ENCODE measurements at regions not wholly inside any gene's neighbourhood (a gene's known extent, or its start where the extent isn't known, plus 50 kb on each side); places are given as distances from the start of the nearest gene placed in this dataset.

DNA sequence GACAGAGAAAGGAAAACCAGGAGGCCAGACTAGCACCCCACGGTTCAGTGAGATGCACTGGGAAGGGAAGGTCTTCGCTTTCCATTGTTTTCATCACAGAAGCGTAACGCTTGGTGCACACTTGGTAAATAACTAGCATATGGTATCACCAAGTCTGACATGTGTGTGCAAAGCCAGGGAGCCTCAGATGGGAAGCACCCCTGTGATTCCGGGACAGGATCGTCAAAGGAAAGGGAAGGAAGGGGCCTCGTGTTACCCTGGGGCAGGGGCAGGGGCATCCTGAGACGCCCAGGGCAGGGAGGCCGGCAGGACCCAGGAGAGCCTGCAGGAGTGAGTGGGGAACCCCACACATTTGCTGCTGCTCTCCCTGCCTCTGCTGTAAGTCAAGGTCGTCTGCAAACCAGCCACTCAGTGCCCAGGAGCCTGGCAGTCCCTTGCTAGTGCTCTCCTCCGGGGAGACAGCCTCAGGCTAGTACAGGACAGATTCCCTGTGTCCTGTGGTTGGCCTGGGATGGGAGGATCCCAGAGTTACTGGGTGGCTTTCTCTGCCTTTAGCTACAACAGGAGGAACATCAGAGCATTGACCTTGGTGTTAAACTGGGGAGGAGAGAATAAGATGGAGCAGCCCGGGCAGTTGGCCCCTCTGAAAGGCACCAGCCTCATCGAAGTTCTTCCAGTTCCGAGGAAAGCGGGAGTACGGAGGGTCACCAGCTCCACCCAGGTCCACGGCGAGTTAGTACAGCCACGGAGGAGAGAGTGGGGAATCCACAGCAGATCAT, 192.5 kb downstream of the NDUFA10 start:
- POLR2A ChIA-PET = no interaction called here
- Histone ChIP-seq H3K4me2 (ENCODE audit: control insufficient read depth, insufficient read depth) (no peak overlapping the region), H3K9ac (ENCODE audit: control insufficient read depth, insufficient read depth, low read length) (no peak overlapping the region), H3K27me3 (replicated peaks in 1 of 2; ENCODE audit: control insufficient read depth in 2 of 2, insufficient read depth in 2 of 2, low read length in 1 of 2) (no peaks in the 10 kb centered on the region), H3K9me3 (replicated peaks; ENCODE audit: control insufficient read depth, insufficient read depth, low read length) (peaks cover 2% of the 10 kb centered on the region; the same call in 1 of the 3 replicates), H3K36me3 (ENCODE audit: control insufficient read depth in 2 of 2, insufficient read depth in 2 of 2, low read length in 1 of 2) (no peaks in the 10 kb centered on the region), H3K4me1 (ENCODE audit: control insufficient read depth, insufficient read depth, low read length) (no peaks in the 10 kb centered on the region), H2AFZ (ENCODE audit: control insufficient read depth, low read depth, low read length) (no peak overlapping the region), H4K20me1 (ENCODE audit: control insufficient read depth, insufficient read depth) (no peaks in the 10 kb centered on the region), H3K27ac (ENCODE audit: control insufficient read depth, insufficient read depth) (no peak overlapping the region), H3K4me3 (no peak overlapping the region), H3K79me2 (ENCODE audit: control insufficient read depth, insufficient read depth, low read length) (no peaks in the 10 kb centered on the region)
- RAD21 ChIA-PET (ENCODE audit: unreplicated experiment) = no interaction called here
- DNase-seq (ENCODE audit: low read depth, low spot score) (no peak), FAIRE-seq (no peak), ATAC-seq (no peak)
- TF ChIP-seq CEBPB (IDR thresholded peaks at IDR 0.05; ENCODE audit: borderline replicate concordance in 1 of 2, low read depth in 2 of 2, low read length in 2 of 2) (no peak), SP1 (IDR thresholded peaks at IDR 0.05; ENCODE audit: low read depth, low read length) (no peak), SMC3 (IDR thresholded peaks at IDR 0.05; ENCODE audit: borderline replicate concordance, low read length) (no peak), SREBF1 (IDR thresholded peaks at IDR 0.05; ENCODE audit: low read length) (no peak), HDGF (IDR thresholded peaks at IDR 0.05) (no peak), SRF (IDR thresholded peaks at IDR 0.05; ENCODE audit: low read depth in 2 of 2, low read length in 2 of 2) (no peak)
- TF ChIP-seq, protein P1, sequence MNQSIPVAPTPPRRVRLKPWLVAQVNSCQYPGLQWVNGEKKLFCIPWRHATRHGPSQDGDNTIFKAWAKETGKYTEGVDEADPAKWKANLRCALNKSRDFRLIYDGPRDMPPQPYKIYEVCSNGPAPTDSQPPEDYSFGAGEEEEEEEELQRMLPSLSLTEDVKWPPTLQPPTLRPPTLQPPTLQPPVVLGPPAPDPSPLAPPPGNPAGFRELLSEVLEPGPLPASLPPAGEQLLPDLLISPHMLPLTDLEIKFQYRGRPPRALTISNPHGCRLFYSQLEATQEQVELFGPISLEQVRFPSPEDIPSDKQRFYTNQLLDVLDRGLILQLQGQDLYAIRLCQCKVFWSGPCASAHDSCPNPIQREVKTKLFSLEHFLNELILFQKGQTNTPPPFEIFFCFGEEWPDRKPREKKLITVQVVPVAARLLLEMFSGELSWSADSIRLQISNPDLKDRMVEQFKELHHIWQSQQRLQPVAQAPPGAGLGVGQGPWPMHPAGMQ (IDR thresholded peaks at IDR 0.05; ENCODE audit: borderline replicate concordance) = no peak
- BruUV-seq (replicated peaks) = no TSS peak
- in situ Hi-C loops (cut with MboI) = no loop called here
- SMC1A ChIA-PET (ENCODE audit: uncharacterized antibody, unreplicated experiment) = no interaction called here
- CTCF ChIA-PET = no interaction called here
- 30% methylated on average over 19 of the region's 19 CpGs for WGBS (ENCODE audit: insufficient coverage, insufficient replicate concordance, low lambda C conversion rate, missing lambda C conversion rate)
- intact Hi-C loops (cut with micrococcal nuclease; ENCODE audit: unreplicated experiment) = no loop called here

Data from GM12878 (cell line).